Gastroesophageal sphincter (tissue), 3 donors: ENCODE measurements at regions not wholly inside any gene's neighbourhood (a gene's known extent, or its start where the extent isn't known, plus 50 kb on each side); places are given as distances from the start of the nearest gene placed in this dataset.

Experiments
- CTCF ChIP-seq, 4 experiments: fragments of 200-600 bp in 2 of 4; fragments of 450-650 bp in 2 of 4; sonication (generic) in 1 of 4; IDR thresholded peaks; one replicate each; pipeline ENCODE4 v1.5.1; 2017 to 2019; ENCODE audit warnings: antibody characterized with exemption in 4 of 4, mild to moderate bottlenecking in 2 of 4, moderate library complexity in 2 of 4
- POLR2A ChIP-seq, 2 donors: fragments of 450-650 bp; IDR thresholded peaks; one replicate each; pipeline ENCODE4 v1.6.1; 2017; ENCODE audit warnings: antibody characterized with exemption in 2 of 2, mild to moderate bottlenecking in 2 of 2, moderate library complexity in 1 of 2
- POLR2AphosphoS5 ChIP-seq: sonication (generic); formaldehyde crosslinking; IDR thresholded peaks from one replicate; pipeline ENCODE4 v1.6.1; 2017; ENCODE audit warnings: antibody characterized with exemption

GRCh38 chr2:188819011-188819410 lies 155.2 kb upstream of the COL3A1 start:
- no peak for TF ChIP-seq CTCF (IDR thresholded peaks at IDR 0.05)
- no peak for TF ChIP-seq POLR2AphosphoS5
- TF ChIP-seq POLR2A (IDR thresholded peaks at IDR 0.05), result no peak
